ENCODE measurements at regions not wholly inside any gene's neighbourhood (a gene's known extent, or its start where the extent isn't known, plus 50 kb on each side); places are given as distances from the start of the nearest gene placed in this dataset.

DNA sequence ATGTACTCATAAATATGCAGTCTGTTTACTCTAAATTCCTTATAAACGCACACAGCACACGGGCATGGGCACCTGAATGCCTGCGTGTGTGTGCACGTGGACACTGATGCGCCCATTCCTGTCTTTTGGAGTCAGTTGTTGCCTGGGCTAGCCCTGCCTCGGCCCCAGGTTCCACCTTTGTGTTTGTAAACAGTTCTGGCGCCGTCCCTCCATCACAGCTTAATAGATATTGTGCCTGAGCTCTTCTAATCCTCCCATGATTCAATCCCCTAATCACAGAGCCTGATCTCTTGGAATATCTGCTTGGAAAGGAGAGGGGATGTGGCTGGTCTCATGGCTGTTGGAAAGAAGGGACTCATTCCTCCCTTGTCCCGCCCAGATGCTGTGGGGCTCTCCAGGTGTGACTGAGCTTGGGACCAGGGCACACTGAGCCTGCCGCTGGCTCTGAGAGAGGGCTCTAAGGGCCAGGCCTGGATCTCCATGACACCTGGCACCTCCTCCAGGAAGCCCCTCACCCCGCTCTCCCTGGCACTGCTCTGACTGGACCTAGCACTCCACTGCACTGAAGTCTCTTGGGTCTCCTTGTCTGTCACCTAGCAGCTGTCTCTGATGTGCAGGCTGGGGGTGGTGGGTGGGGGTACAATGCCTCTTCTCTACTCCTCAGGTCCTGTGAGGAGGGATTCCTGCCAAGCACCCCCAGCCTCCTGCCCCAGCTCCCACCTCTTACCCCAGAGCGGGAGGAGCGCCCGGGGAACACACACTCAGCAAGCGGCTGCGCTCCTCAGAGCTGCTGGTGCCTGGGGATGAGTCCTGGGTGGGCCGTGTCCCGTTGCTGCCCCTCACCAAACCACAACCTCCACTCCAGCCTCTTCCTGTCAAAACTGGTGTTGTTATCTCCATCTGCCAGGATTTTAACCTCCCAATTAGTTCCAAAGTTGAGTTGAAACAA lies 181.3 kb downstream of the INHBB start:
- DNase-seq (ENCODE audit: low read depth): no peak

DNA sequence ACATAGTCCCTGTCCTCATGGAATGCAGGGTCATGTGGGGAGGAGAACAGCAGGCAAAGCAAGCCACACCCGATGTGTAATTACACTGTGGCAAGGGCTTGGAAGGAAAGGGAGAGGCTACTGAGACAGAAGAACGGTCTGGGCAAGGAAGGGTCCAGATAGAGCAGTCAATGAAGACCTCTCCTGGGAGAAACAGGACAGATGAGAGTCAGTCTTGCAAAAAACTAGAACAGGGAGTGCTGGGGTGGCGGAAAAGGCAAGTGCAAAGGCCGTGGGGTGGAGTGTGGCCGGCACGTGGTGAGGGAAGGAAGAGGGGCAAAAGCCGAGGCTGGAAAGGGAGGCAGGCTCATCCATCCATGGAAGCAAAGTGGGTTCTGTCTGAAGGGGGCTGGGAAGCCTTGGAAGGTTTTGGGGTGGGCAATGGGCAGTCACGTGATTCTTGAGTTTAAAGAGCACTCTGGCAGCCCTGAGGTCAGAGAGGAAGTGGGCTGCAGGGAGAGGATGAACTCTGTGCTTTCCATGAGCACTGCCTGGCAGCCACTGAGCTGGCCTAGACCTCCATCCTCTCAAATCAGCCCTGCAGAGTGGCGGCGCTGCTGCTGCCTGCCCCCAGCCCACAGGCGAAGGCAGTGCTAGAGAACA lies 182.2 kb downstream of the INHBB start:
- TF ChIP-seq, protein P1, sequence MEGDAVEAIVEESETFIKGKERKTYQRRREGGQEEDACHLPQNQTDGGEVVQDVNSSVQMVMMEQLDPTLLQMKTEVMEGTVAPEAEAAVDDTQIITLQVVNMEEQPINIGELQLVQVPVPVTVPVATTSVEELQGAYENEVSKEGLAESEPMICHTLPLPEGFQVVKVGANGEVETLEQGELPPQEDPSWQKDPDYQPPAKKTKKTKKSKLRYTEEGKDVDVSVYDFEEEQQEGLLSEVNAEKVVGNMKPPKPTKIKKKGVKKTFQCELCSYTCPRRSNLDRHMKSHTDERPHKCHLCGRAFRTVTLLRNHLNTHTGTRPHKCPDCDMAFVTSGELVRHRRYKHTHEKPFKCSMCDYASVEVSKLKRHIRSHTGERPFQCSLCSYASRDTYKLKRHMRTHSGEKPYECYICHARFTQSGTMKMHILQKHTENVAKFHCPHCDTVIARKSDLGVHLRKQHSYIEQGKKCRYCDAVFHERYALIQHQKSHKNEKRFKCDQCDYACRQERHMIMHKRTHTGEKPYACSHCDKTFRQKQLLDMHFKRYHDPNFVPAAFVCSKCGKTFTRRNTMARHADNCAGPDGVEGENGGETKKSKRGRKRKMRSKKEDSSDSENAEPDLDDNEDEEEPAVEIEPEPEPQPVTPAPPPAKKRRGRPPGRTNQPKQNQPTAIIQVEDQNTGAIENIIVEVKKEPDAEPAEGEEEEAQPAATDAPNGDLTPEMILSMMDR (IDR thresholded peaks at IDR 0.05; ENCODE audit: control insufficient read depth, insufficient read depth, low read depth, low read length, missing control alignments): no peak
- no peak for DNase-seq (ENCODE audit: low read depth)

More for the DNA sequence above, 181.3 kb downstream of the INHBB start:
- H3K4me3 ChIP-seq (ENCODE audit: control insufficient read depth, low read depth, low read length): no peak overlapping the region
- TF ChIP-seq, protein P1 (IDR thresholded peaks at IDR 0.05; ENCODE audit: control insufficient read depth, insufficient read depth, low read depth, low read length, missing control alignments): no peak

DNA sequence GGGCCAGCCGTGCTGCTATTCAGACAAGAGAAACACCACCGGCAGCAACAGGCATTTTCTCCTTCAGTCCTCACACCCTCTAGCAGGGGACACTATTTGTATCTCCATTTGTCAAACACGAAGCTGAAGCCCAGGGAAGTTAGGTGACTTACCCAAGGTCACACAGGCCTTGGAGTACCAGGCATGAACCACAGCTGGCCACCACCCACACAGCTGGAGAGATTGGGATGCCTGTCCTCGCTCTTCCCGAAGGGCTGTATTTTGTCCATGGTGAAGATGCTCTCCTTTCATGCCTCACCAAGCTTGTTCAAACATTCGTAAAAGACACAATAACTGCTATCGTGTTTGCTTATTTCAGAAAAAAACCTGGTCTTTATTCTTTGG lies 182.7 kb downstream of the INHBB start:
- no peak for DNase-seq (ENCODE audit: low read depth)
- TF ChIP-seq, protein P1 (IDR thresholded peaks at IDR 0.05; ENCODE audit: control insufficient read depth, insufficient read depth, low read depth, low read length, missing control alignments): no peak

More for the DNA sequence above, 182.2 kb downstream of the INHBB start:
- no peak overlapping the region for H3K4me3 ChIP-seq (ENCODE audit: control insufficient read depth, low read depth, low read length)

DNA sequence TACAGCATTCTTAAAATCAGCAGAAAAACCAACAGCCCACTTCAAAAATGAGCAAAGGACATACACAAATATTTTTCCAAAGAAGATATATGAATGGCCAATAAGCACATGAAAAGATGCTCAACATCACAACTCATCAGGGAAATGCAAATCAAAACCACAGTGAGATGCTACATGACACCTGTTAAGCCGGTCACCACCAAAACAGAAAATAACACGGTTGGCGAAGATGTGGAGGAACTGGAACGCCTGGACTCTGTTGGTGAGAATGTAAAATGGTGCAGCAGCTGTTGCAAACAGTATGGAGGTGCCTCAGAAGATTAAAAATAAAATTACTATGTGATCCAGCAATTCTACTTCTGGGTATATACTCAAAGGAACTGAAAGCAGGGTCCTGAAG lies 184.8 kb downstream of the INHBB start:
- TF ChIP-seq, protein P1 (IDR thresholded peaks at IDR 0.05; ENCODE audit: control insufficient read depth, insufficient read depth, low read depth, low read length, missing control alignments): no peak
- DNase-seq (ENCODE audit: low read depth): no peak
- H3K4me3 ChIP-seq (ENCODE audit: control insufficient read depth, low read depth, low read length): no peak overlapping the region

More for the DNA sequence above, 182.7 kb downstream of the INHBB start:
- no peak overlapping the region for H3K4me3 ChIP-seq (ENCODE audit: control insufficient read depth, low read depth, low read length)

DNA sequence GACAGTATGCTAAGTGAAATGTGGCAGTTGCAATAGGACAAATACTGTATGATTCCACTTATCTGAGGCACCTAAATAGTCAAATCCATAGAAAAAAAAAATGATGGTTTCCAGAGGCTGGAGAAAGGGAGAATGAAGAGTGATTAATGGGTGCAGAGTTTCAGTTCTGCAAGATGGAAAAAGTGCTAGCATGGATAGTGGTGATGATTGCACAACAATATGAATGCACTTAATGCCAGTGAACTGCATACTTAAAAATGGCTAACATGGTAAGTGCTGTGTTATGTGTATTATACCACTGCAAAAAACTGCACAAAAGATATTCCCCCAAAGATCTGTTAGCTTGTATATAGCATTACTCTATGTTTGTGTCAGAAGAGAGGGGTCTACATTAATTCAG lies 185.4 kb downstream of the INHBB start:
- no peak for DNase-seq (ENCODE audit: low read depth)
- no peak overlapping the region for H3K4me3 ChIP-seq (ENCODE audit: control insufficient read depth, low read depth, low read length)
- TF ChIP-seq, protein P1 (IDR thresholded peaks at IDR 0.05; ENCODE audit: control insufficient read depth, insufficient read depth, low read depth, low read length, missing control alignments): no peak

DNA sequence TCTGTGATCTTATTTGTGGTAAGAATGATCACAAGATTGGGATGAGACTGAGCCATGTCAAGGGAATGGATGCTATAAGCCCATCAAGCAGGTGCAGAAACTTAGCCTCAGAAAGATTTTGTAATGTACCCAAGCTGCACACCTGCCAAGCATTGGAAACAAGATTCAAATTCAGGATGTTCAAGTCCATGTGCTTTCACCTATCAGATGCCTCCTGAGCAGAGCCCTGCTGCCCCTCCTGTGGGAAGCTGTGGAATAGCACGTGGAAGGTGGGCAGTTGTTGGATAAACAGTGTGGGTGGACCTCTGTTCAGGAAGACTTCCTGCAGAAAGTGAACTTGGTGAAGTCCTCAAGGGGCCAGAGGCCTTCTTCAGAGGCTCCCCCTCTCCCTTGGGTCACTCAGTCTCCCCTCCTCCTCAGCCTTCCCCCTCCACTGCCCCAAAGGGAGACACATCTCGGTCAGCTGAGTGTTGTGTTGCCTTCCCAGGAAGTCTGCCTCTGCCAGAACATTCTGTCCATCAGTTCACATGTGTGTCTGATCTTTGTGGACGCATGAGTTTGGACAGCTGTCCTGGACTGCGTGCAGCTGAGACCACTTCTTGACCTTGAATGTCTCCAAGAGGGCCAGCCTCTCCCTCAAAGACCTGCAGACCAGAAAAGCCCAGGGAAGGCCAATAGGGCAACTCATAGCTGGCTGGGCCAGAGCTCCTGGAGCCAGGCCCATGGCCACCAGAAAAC lies 186.1 kb downstream of the INHBB start:
- TF ChIP-seq, protein P1 (IDR thresholded peaks at IDR 0.05; ENCODE audit: control insufficient read depth, insufficient read depth, low read depth, low read length, missing control alignments): no peak
- H3K4me3 ChIP-seq (ENCODE audit: control insufficient read depth, low read depth, low read length): no peak overlapping the region
- no peak for DNase-seq (ENCODE audit: low read depth)

Measured in AG09309 (cell line).